K562 (cell line): ENCODE measurements at regions not wholly inside any gene's neighbourhood (a gene's known extent, or its start where the extent isn't known, plus 50 kb on each side); places are given as distances from the start of the nearest gene placed in this dataset.
A peak's percentile ranks its signal among the peaks of the same experiment; 100 is the strongest.

Experiments used
- ATAC-seq: fragments of 200-7000 bp; cut with Tn5 transposase; 3 replicates; pipeline ENCODE4 v1.9.1; 2020; ENCODE audit warnings: moderate library complexity
- BruUV-seq: library from RNA; stranded (reverse); fragments of 400-500 nt; replicated peaks from 2 replicates; lab custom pipeline; 2021; lab: Mats Ljungman, UMichigan
- CTCF ChIA-PET: fragments of 300-600 bp; formaldehyde crosslinking; extraction: SDS; loops from one replicate; lab custom pipeline; 2021; ENCODE audit warnings: low intra/inter-chr PET ratio; lab: Yijun Ruan, JAX
- POLR2A ChIA-PET: fragments of 300-600, 350-650 bp; sonication (Branson Sonifier 250); formaldehyde crosslinking; extraction: SDS; loops from one replicate; lab custom pipeline; 2021; ENCODE audit warnings: antibody characterized with exemption, inconsistent platforms; lab: Yijun Ruan, JAX
- DNase-seq, 4 experiments: peaks; one replicate each; pipeline versions ENCODE4 v3.0.0 to v3.0.0-alpha.2; 2011 to 2018; ENCODE audit warnings: low spot score in 3 of 4, mixed read lengths in 3 of 4; ENCODE audit errors: extremely low read depth in 1 of 4
- FAIRE-seq: peaks from 2 replicates; lab custom pipeline; 2011; peaks lifted over from hg19 to GRCh38; lab: Jason Lieb, UNC
- H2AFZ ChIP-seq: 2 replicates; pipeline ENCODE4 v1.6.0; 2011; ENCODE audit warnings: low read depth, low read length, control low read depth, inconsistent platforms
- H3K27ac ChIP-seq: fragments of 200-600 bp; 3 replicates; pipeline ENCODE4 v1.8.0; 2011; ENCODE audit warnings: low read depth, mild to moderate bottlenecking, control low read depth, inconsistent platforms, low read length, moderate library complexity, mixed read lengths; ENCODE audit errors: extremely low read depth
- H3K27me3 ChIP-seq, 2 experiments: fragments of 300-600 bp in 1 of 2; 2 replicates in 1 of 2; 3 replicates in 1 of 2; pipeline versions ENCODE4 v1.6.0 to v1.8.0; 2011; ENCODE audit warnings: inconsistent platforms in 2 of 2, low read length in 2 of 2, mild to moderate bottlenecking in 1 of 2, mixed read lengths in 1 of 2, moderate library complexity in 1 of 2; ENCODE audit not compliant: control insufficient read depth in 2 of 2, insufficient read depth in 2 of 2
- H3K36me3 ChIP-seq: fragments of 300-600 bp; 3 replicates; pipeline ENCODE4 v1.8.0; 2011; ENCODE audit warnings: mild to moderate bottlenecking, low read length, inconsistent platforms; ENCODE audit not compliant: control insufficient read depth, insufficient read depth
- H3K4me1 ChIP-seq, 2 experiments: fragments of 200-600 bp in 1 of 2; replicated peaks in 1 of 2; 2 replicates in 1 of 2; 3 replicates in 1 of 2; pipeline versions ENCODE4 v1.5.1 to v1.8.0; 2011; ENCODE audit warnings: inconsistent platforms in 2 of 2, low read length in 2 of 2, mild to moderate bottlenecking in 1 of 2, mixed read lengths in 1 of 2, moderate library complexity in 1 of 2; ENCODE audit not compliant: control insufficient read depth in 2 of 2, insufficient read depth in 2 of 2
- H3K4me2 ChIP-seq: 2 replicates; pipeline ENCODE4 v1.6.1; 2011; ENCODE audit warnings: low read length, control low read depth, inconsistent platforms, mixed read lengths; ENCODE audit not compliant: insufficient read depth
- H3K4me3 ChIP-seq: fragments of 200-600 bp; sonication (generic), shearing (Covaris generic); 2 replicates; pipeline ENCODE4 v1.5.1; 2016; ENCODE audit warnings: control low read depth, inconsistent platforms
- H3K79me2 ChIP-seq: fragments of 200-600 bp; 3 replicates; pipeline ENCODE4 v1.8.0; 2011; ENCODE audit warnings: low read length, inconsistent platforms; ENCODE audit not compliant: control insufficient read depth, insufficient read depth
- H3K9ac ChIP-seq, 2 experiments: 2 replicates each; pipeline versions ENCODE4 v1.6.0 to v1.6.1; 2011; ENCODE audit warnings: low read depth in 2 of 2, low read length in 2 of 2, control low read depth in 1 of 2, inconsistent platforms in 1 of 2, mild to moderate bottlenecking in 1 of 2, mixed read lengths in 1 of 2; ENCODE audit not compliant: insufficient read depth in 1 of 2
- H3K9me1 ChIP-seq: one replicate; pipeline ENCODE4 v1.6.0; 2011; ENCODE audit warnings: inconsistent platforms, mild to moderate bottlenecking, low read length, moderate library complexity; ENCODE audit not compliant: control insufficient read depth, insufficient read depth
- H3K9me3 ChIP-seq: replicated peaks from 2 replicates; pipeline ENCODE4 v1.5.1; 2011; ENCODE audit warnings: low read depth, low read length, inconsistent platforms; ENCODE audit not compliant: control insufficient read depth, insufficient read depth
- H4K20me1 ChIP-seq: replicated peaks from 2 replicates; pipeline ENCODE4 v1.6.1; 2011; ENCODE audit warnings: low read length, inconsistent platforms, mixed read lengths; ENCODE audit not compliant: control insufficient read depth, insufficient read depth
- ELF1 ChIP-seq: fragments of 200-800 bp; sonication (Bioruptor generic); IDR thresholded peaks from 2 replicates; pipeline ENCODE4 v1.6.1; 2016; ENCODE audit warnings: missing genetic modification characterization, missing compliant biosample characterization
- EWSR1 ChIP-seq: fragments of 450-650 bp; IDR thresholded peaks from 2 replicates; pipeline ENCODE4 v1.6.1; 2018; ENCODE audit warnings: borderline replicate concordance, mild to moderate bottlenecking, low read depth, moderate library complexity; ENCODE audit not compliant: partially characterized antibody
- KLF16 ChIP-seq: IDR thresholded peaks from 2 replicates; pipeline ENCODE4 v1.6.1; 2016; ENCODE audit warnings: antibody characterized with exemption
- MEIS2 ChIP-seq: fragments of 450-650 bp; IDR thresholded peaks from 2 replicates; pipeline ENCODE4 v1.6.1; 2014; ENCODE audit warnings: mild to moderate bottlenecking; ENCODE audit not compliant: partially characterized antibody
- SP1 ChIP-seq: sonication (generic); formaldehyde crosslinking; IDR thresholded peaks from 2 replicates; pipeline ENCODE4 v1.8.1; 2022; ENCODE audit warnings: mild to moderate bottlenecking, missing genetic modification reagents
- TEAD4 ChIP-seq, 2 experiments: sonication (generic) in 1 of 2; formaldehyde crosslinking in 1 of 2; IDR thresholded peaks; 2 replicates each; pipeline versions ENCODE4 v1.6.1 to v1.8.0; 2012 to 2022; ENCODE audit warnings: borderline replicate concordance in 1 of 2, inconsistent platforms in 1 of 2, low read length in 1 of 2, mild to moderate bottlenecking in 1 of 2, missing genetic modification reagents in 1 of 2
- ZNF436 ChIP-seq: fragments of 250-450, 450-650 bp; sonication (Bioruptor Pico); formaldehyde crosslinking; IDR thresholded peaks from 2 replicates; pipeline ENCODE4 v1.7.0; 2020; ENCODE audit warnings: mild to moderate bottlenecking
- ZNF584 ChIP-seq: fragments of 200-800 bp; sonication (Bioruptor generic); IDR thresholded peaks from 2 replicates; pipeline ENCODE4 v1.6.1; 2016; ENCODE audit warnings: low read depth, mild to moderate bottlenecking, missing genetic modification characterization, missing compliant biosample characterization
- ZNF707 ChIP-seq: fragments of 250-450 bp; sonication (Bioruptor Pico); conservative IDR thresholded peaks from 2 replicates; pipeline ENCODE4 v1.8.0; 2022; ENCODE audit warnings: inconsistent platforms, mild to moderate bottlenecking, moderate library complexity
- WGBS: fragments of 100-300 bp; shearing (Covaris generic); methylation state at CpG from one replicate; pipeline ENCODE4 v1.1.6; 2016; ENCODE audit warnings: low coverage, mixed read lengths; ENCODE audit not compliant: insufficient coverage; ENCODE audit errors: missing lambda C conversion rate; 5-methylcytosine and 5-hydroxymethylcytosine counted together
- in situ Hi-C: fragments of 300-500 bp; cut with MboI; formaldehyde crosslinking; loops from 4 replicates; pipeline ENCODE4 v1.15.0; 2018; ENCODE audit warnings: inconsistent platforms, mixed read lengths
- intact Hi-C: fragments of 100-400 bp; cut with micrococcal nuclease; formaldehyde crosslinking; loops from 2 replicates; pipeline ENCODE4 v1.14.2; 2022
- TF ChIP-seq, protein P1 (sequence below): fragments of 250-450 bp; sonication (Bioruptor Pico); IDR thresholded peaks from 2 replicates; pipeline ENCODE4 v1.5.0; 2020; ENCODE audit warnings: mild to moderate bottlenecking, borderline replicate concordance
- TF ChIP-seq, protein P2 (sequence below), 3 experiments: IDR thresholded peaks in 2 of 3; conservative IDR thresholded peaks in 1 of 3; 2 replicates each; pipeline ENCODE4 v1.5.1; 2011 to 2012; ENCODE audit warnings: low read length in 3 of 3, mild to moderate bottlenecking in 3 of 3, control low read depth in 2 of 3, improper control_type of control experiment in 1 of 3, inconsistent platforms in 1 of 3, low read depth in 1 of 3, mixed read lengths in 1 of 3, moderate library complexity in 1 of 3; ENCODE audit not compliant: insufficient read depth in 2 of 3
- TF ChIP-seq, protein P3 (sequence below): fragments of 450-650 bp; IDR thresholded peaks from 2 replicates; pipeline ENCODE4 v1.6.1; 2014; ENCODE audit warnings: low read depth, mild to moderate bottlenecking, moderate library complexity, borderline replicate concordance

DNA sequence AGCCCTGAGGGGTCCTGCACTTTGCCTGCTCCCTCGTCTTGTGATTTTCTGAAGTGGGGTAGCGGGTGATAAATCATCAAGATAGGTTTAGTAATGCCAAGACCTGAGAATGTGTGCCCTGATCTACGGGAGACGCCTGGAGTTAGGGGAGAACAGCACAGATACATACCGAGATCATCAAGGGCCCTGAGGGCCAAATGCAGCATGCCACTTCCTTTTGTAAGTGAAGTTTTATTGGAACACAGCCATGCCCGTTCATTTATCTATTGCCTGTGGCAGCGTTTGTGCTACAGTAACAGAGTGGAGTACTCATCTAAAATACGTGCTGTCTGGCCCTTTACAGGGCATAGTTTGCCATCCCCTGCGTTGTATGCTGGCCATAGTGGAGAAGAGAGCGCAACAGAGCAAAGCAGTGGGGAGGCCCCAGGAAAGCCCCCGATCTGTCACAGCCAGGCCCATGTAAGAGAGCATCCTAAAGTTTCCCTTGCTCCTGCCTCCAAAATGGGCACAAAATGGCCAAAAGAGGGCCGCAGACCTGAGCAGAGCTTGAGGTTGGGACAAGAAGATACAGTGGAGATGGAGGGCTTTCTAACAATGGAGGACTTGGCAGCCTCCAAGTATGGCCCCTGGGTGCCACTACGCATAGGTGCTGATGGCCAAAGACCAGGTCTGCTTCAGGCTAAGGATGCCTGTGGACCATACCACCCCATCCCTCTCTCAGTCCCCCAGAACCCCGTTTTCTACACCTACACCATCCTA lies 167.0 kb downstream of the SMIM20 start (continued):
- TF ChIP-seq ZNF707 (CRISPR knock-in tag) (no peak), ZNF436 (CRISPR knock-in tag) (no peak), EWSR1 (no peak), SP1 (CRISPR knock-in tag) (no peak), ELF1 (tag) (no peak)
- TF ChIP-seq, protein P1, sequence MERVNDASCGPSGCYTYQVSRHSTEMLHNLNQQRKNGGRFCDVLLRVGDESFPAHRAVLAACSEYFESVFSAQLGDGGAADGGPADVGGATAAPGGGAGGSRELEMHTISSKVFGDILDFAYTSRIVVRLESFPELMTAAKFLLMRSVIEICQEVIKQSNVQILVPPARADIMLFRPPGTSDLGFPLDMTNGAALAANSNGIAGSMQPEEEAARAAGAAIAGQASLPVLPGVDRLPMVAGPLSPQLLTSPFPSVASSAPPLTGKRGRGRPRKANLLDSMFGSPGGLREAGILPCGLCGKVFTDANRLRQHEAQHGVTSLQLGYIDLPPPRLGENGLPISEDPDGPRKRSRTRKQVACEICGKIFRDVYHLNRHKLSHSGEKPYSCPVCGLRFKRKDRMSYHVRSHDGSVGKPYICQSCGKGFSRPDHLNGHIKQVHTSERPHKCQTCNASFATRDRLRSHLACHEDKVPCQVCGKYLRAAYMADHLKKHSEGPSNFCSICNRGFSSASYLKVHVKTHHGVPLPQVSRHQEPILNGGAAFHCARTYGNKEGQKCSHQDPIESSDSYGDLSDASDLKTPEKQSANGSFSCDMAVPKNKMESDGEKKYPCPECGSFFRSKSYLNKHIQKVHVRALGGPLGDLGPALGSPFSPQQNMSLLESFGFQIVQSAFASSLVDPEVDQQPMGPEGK (CRISPR knock-in tag): no peak
- TF ChIP-seq, all 486 proteins: peak for 0

DNA sequence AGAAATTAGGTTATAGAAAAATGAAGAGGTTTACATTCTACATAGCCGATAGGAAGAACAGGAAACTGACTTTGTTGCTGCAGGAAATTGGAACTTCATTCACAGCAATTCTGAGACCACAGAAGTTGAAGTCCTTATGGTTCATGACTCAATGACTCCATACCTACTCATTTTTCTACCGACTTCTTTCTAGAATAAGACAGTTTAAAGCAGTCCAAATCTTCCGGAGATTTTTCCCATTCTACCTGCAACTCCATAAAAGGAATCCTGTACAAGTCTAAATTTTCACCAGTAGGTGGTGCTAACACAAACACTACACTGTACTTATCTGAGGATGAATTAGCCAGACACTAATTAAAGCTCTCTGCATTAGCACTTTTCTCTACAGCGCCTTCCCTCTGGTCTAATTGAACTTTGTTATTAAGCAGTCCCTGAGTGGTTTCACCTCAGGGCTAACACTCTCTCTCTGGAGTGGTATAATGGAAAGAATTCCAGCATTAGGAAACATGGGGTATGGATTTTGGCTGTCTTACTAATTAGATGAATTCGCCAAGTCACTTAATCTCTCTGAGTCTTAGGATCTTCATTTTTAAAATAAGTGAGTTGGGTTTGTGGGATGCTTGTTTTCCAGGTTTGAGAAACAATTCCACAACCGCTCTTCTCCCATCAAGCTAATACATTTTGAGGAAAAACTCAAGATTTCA lies 167.9 kb downstream of the SMIM20 start:
- FAIRE-seq (peak; percentile 89), DNase-seq (peak; percentile 50 to 59 (median 56)), ATAC-seq (peak; percentile 92)
- in situ Hi-C loops (no loop called here), intact Hi-C loops (loop anchor here (5.0 kb wide), 3 partner anchors 245 to 645 kb away; no protein-coding TSS in a partner anchor)
- Histone ChIP-seq H3K27ac (no peak overlapping the region), H3K9ac (no peak overlapping the region), H4K20me1 (no peaks in the 10 kb centered on the region), H3K4me1 (no peaks in the 10 kb centered on the region), H3K36me3 (no peaks in the 10 kb centered on the region), H3K4me3 (no peak overlapping the region), H2AFZ (no peak overlapping the region), H3K4me2 (no peak overlapping the region), H3K9me1 (no peaks in the 10 kb centered on the region), H3K27me3 (peaks cover 5 to 16% of the 10 kb centered on the region in 2 experiments; a peak in 4 of 5 replicates), H3K79me2 (no peaks in the 10 kb centered on the region), H3K9me3 (no peaks in the 10 kb centered on the region)
- ChIA-PET CTCF (interaction anchor here (0.6 to 1.5 kb wide), 2 partner anchors 246 to 329 kb away, joined by 6 read pairs; no protein-coding TSS in a partner anchor), POLR2A (no interaction called here)
- 8% methylated on average over 6 of the region's 6 CpGs for WGBS
- BruUV-seq: no TSS peak
- TF ChIP-seq TEAD4 (IDR thresholded peaks at IDR 0.05; ENCODE audit: low read length) (peak; percentile 15; the same call in 1 of the 2 replicates), TEAD4 (CRISPR knock-in tag; IDR thresholded peaks at IDR 0.05; ENCODE audit: borderline replicate concordance) (no peak), MEIS2 (no peak), KLF16 (peak; percentile 10; the same call in 1 of the 2 replicates), ZNF584 (CRISPR knock-in tag) (no peak)
- TF ChIP-seq, protein P2, sequence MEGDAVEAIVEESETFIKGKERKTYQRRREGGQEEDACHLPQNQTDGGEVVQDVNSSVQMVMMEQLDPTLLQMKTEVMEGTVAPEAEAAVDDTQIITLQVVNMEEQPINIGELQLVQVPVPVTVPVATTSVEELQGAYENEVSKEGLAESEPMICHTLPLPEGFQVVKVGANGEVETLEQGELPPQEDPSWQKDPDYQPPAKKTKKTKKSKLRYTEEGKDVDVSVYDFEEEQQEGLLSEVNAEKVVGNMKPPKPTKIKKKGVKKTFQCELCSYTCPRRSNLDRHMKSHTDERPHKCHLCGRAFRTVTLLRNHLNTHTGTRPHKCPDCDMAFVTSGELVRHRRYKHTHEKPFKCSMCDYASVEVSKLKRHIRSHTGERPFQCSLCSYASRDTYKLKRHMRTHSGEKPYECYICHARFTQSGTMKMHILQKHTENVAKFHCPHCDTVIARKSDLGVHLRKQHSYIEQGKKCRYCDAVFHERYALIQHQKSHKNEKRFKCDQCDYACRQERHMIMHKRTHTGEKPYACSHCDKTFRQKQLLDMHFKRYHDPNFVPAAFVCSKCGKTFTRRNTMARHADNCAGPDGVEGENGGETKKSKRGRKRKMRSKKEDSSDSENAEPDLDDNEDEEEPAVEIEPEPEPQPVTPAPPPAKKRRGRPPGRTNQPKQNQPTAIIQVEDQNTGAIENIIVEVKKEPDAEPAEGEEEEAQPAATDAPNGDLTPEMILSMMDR (IDR thresholded peaks at IDR 0.05 in 2 of 3, conservative IDR thresholded peaks at IDR 0.05 in 1 of 3; ENCODE audit: insufficient read depth in 2 of 3, low read depth in 1 of 3, low read length in 3 of 3): peak; percentile 46 to 78 (median 63)
- TF ChIP-seq, protein P3, sequence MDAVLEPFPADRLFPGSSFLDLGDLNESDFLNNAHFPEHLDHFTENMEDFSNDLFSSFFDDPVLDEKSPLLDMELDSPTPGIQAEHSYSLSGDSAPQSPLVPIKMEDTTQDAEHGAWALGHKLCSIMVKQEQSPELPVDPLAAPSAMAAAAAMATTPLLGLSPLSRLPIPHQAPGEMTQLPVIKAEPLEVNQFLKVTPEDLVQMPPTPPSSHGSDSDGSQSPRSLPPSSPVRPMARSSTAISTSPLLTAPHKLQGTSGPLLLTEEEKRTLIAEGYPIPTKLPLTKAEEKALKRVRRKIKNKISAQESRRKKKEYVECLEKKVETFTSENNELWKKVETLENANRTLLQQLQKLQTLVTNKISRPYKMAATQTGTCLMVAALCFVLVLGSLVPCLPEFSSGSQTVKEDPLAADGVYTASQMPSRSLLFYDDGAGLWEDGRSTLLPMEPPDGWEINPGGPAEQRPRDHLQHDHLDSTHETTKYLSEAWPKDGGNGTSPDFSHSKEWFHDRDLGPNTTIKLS: 0 out of 2 replicates have a peak, but pooled peaks have one; percentile 23
